ENCODE measurements at regions not wholly inside any gene's neighbourhood (a gene's known extent, or its start where the extent isn't known, plus 50 kb on each side); places are given as distances from the start of the nearest gene placed in this dataset.

DNA sequence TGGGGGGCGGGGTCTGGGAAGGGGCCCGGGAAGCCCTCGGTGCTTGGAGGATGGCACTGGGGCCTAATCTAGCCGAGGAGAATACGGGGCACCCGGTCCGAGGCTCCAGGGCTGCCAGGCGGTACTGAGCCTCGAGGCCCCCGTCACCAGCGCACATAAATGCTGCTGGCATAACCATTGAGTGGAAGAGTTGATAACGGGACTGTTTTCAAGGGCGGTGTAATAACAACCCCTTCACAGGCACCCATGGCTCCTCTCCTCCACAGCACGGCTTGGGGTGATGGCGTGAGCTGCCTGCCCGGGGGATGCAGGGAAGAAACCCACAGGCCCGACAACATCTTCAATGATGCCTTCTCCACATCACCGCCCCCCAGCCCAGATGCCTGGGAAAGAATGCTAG lies 130.7 kb downstream of the FAM53A start:
- TF ChIP-seq, protein P1, sequence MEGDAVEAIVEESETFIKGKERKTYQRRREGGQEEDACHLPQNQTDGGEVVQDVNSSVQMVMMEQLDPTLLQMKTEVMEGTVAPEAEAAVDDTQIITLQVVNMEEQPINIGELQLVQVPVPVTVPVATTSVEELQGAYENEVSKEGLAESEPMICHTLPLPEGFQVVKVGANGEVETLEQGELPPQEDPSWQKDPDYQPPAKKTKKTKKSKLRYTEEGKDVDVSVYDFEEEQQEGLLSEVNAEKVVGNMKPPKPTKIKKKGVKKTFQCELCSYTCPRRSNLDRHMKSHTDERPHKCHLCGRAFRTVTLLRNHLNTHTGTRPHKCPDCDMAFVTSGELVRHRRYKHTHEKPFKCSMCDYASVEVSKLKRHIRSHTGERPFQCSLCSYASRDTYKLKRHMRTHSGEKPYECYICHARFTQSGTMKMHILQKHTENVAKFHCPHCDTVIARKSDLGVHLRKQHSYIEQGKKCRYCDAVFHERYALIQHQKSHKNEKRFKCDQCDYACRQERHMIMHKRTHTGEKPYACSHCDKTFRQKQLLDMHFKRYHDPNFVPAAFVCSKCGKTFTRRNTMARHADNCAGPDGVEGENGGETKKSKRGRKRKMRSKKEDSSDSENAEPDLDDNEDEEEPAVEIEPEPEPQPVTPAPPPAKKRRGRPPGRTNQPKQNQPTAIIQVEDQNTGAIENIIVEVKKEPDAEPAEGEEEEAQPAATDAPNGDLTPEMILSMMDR (IDR thresholded peaks at IDR 0.05; ENCODE audit: partially characterized antibody, unreplicated experiment), result no peak
- DNase-seq, result no peak
- Mint-ChIP-seq H3K4me3 (ENCODE audit: unreplicated experiment) (no peak overlapping the region), H3K27me3 (ENCODE audit: unreplicated experiment) (peaks cover 8% of the 10 kb centered on the region), H3K36me3 (ENCODE audit: unreplicated experiment) (no peaks in the 10 kb centered on the region), H3K4me1 (ENCODE audit: low read depth, unreplicated experiment) (peaks cover 9% of the 10 kb centered on the region), H3K9me3 (ENCODE audit: unreplicated experiment) (peaks cover 6% of the 10 kb centered on the region), H3K27ac (ENCODE audit: unreplicated experiment) (no peak overlapping the region)

DNA sequence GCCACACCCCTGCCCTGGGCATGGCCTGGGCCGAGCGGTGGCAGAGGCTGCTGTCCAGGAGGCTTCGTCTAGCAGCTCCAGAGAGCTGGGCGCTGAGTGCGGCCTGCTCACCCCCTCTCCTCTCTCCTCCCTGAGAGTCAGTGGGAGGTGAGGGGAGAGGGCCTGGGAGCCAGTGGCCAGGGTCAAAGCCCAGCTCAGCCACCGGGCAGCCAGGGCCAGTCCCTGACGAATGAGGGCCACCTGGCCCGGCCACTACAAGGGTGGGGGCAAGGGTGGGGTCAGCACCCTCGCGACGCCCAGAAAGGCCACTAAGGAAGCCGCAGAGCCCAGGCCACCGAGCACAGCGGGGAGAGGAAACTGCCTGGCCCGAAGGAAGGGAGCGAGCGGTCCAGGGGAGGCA lies 131.7 kb downstream of the FAM53A start:
- peaks cover 10% of the 10 kb centered on the region for H3K9me3 Mint-ChIP-seq (ENCODE audit: unreplicated experiment)
- H3K36me3 Mint-ChIP-seq (ENCODE audit: unreplicated experiment), result no peaks in the 10 kb centered on the region
- H3K4me3 Mint-ChIP-seq (ENCODE audit: unreplicated experiment), result no peak overlapping the region
- peaks cover 13% of the 10 kb centered on the region for H3K4me1 Mint-ChIP-seq (ENCODE audit: low read depth, unreplicated experiment)
- no peak overlapping the region for H3K27ac Mint-ChIP-seq (ENCODE audit: unreplicated experiment)
- TF ChIP-seq, protein P1 (IDR thresholded peaks at IDR 0.05; ENCODE audit: partially characterized antibody, unreplicated experiment), result no peak
- no peak for DNase-seq
- peaks cover 8% of the 10 kb centered on the region for H3K27me3 Mint-ChIP-seq (ENCODE audit: unreplicated experiment)

DNA sequence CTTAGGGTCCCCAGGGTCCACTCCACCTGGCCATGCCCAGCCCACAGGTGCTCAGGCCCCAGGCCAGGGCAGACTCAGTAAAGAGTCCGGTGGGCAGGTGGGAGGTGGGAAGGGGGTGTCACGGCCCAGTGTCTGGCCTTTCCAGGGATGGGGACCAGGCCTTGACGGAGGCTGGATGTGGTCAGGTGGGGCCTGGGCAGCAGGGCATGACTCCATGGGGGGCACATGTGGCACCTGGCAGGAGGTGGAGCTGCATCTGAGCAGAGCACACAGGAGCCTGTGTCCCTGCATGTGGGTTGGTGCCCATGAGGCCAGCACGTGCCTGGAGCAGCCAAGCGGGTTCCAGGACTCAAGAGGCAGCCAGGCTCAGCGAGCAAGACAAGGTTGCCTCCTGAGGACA lies 132.9 kb downstream of the FAM53A start:
- H3K27me3 Mint-ChIP-seq (ENCODE audit: unreplicated experiment), result peaks cover 3% of the 10 kb centered on the region
- H3K36me3 Mint-ChIP-seq (ENCODE audit: unreplicated experiment), result no peaks in the 10 kb centered on the region
- H3K27ac Mint-ChIP-seq (ENCODE audit: unreplicated experiment), result no peak overlapping the region
- DNase-seq, result no peak
- peaks cover 12% of the 10 kb centered on the region for H3K4me1 Mint-ChIP-seq (ENCODE audit: low read depth, unreplicated experiment)
- H3K9me3 Mint-ChIP-seq (ENCODE audit: unreplicated experiment), result peaks cover 9% of the 10 kb centered on the region
- H3K4me3 Mint-ChIP-seq (ENCODE audit: unreplicated experiment), result no peak overlapping the region
- TF ChIP-seq, protein P1 (IDR thresholded peaks at IDR 0.05; ENCODE audit: partially characterized antibody, unreplicated experiment), result no peak

DNA sequence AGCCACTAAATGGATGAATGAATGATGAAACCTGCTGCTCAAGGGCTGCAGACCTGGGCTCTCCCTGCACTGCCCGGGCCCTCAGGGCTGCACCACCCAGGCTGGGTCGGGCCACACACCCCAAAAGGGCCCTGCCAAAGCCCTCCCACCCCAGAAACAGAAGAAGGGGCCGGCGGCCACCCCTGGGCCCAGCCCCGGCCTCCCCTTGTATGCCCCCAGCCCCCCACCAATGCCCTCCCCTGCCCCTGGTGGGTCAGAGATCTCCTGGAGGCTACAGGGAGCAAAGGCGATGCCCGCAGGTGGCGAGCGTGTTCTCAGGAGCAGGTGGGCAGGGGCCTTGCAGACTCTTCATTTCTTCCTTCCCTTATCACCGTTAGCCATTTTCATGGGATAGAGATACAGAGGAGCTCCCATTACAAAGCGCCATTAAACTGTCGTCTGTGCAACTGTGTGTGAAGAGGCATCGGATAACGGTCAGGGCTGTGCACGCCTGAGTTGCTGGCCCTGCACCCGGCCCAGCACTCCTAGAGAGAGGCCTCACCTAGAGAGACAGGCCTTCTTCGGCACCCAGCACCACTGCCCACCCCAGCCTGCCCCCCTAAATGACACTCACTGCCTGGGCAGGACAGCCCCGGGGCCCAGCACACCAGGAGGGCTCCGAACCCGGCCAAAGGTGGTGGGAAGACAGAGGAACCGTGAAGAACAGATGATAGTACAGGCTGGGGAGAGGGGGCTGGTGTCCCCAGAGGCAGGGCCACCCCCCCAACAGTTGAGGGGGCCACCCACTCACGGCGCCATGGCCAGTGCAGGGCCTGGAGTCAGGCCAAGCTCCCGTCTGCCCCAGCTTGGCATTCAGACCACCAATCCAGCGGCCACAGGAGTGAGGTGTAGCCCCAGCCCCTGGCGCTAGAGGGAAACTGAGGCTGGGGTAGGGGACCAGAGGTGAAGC lies 133.7 kb downstream of the FAM53A start:
- peak; percentile 12 for DNase-seq
- H3K4me3 Mint-ChIP-seq (ENCODE audit: unreplicated experiment), result no peak overlapping the region
- TF ChIP-seq, protein P1 (IDR thresholded peaks at IDR 0.05; ENCODE audit: partially characterized antibody, unreplicated experiment), result no peak
- peaks cover 3% of the 10 kb centered on the region for H3K27me3 Mint-ChIP-seq (ENCODE audit: unreplicated experiment)
- H3K4me1 Mint-ChIP-seq (ENCODE audit: low read depth, unreplicated experiment), result peaks cover 12% of the 10 kb centered on the region
- no peak overlapping the region for H3K27ac Mint-ChIP-seq (ENCODE audit: unreplicated experiment)
- no peaks in the 10 kb centered on the region for H3K36me3 Mint-ChIP-seq (ENCODE audit: unreplicated experiment)
- peaks cover 9% of the 10 kb centered on the region for H3K9me3 Mint-ChIP-seq (ENCODE audit: unreplicated experiment)

DNA sequence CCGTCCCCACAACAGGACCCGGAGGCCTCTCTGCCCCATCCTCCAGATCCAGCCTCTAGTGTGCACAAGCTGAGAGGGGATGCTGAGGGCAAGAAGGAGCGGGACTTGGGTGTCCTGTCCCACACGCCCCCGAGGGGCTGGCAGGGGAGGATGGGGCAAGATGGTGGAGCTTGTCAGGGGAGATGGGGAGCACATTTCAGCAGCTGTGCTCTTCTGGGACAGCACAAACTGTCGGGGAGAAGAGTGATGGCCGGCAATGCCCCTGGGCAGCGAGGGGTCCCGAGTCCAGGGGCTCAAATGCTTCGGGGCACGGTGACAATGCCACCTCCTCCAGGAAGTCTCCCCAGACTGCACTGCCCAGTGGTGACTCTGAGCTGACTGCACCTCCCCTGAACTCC lies 134.5 kb downstream of the FAM53A start:
- Mint-ChIP-seq H3K9me3 (ENCODE audit: unreplicated experiment) (peaks cover 6% of the 10 kb centered on the region), H3K27me3 (ENCODE audit: unreplicated experiment) (no peaks in the 10 kb centered on the region), H3K4me1 (ENCODE audit: low read depth, unreplicated experiment) (peaks cover 14% of the 10 kb centered on the region), H3K36me3 (ENCODE audit: unreplicated experiment) (no peaks in the 10 kb centered on the region), H3K4me3 (ENCODE audit: unreplicated experiment) (no peak overlapping the region), H3K27ac (ENCODE audit: unreplicated experiment) (no peak overlapping the region)
- DNase-seq, result no peak
- TF ChIP-seq, protein P1 (IDR thresholded peaks at IDR 0.05; ENCODE audit: partially characterized antibody, unreplicated experiment), result no peak
